Thymus (tissue), 11 donors: ENCODE measurements at regions not wholly inside any gene's neighbourhood (a gene's known extent, or its start where the extent isn't known, plus 50 kb on each side); places are given as distances from the start of the nearest gene placed in this dataset.

ENCODE experiments used
- DNase-seq, 9 donors: peaks; one replicate each; pipeline ENCODE4 v3.0.0-alpha.2; 2013; ENCODE audit warnings: low spot score in 9 of 9, low read depth in 6 of 9, missing footprints in 1 of 9
- H3K27ac ChIP-seq, 2 donors: one replicate each; pipeline ENCODE4 v1.5.1; 2013; ENCODE audit warnings: control low read depth in 1 of 2, low read depth in 1 of 2, low read length in 1 of 2, mild to moderate bottlenecking in 1 of 2, moderate library complexity in 1 of 2
- H3K27me3 ChIP-seq, 2 donors: one replicate each; pipeline ENCODE4 v1.5.1; 2013; ENCODE audit warnings: low read length in 1 of 2; ENCODE audit not compliant: control insufficient read depth in 2 of 2, insufficient read depth in 1 of 2
- H3K36me3 ChIP-seq, 2 donors: one replicate each; pipeline ENCODE4 v1.5.1; 2013; ENCODE audit warnings: low read length in 1 of 2, mild to moderate bottlenecking in 1 of 2, moderate library complexity in 1 of 2; ENCODE audit not compliant: control insufficient read depth in 2 of 2, insufficient read depth in 2 of 2
- H3K4me1 ChIP-seq, 2 donors: one replicate each; pipeline ENCODE4 v1.5.1; 2013; ENCODE audit warnings: low read length in 2 of 2; ENCODE audit not compliant: control insufficient read depth in 2 of 2, insufficient read depth in 2 of 2
- H3K4me3 ChIP-seq, 2 donors: one replicate each; pipeline ENCODE4 v1.5.1; 2013; ENCODE audit warnings: low read length in 2 of 2, control low read depth in 1 of 2, mild to moderate bottlenecking in 1 of 2
- H3K9me3 ChIP-seq, 2 donors: one replicate each; pipeline ENCODE4 v1.5.1; 2013; ENCODE audit warnings: low read length in 1 of 2, mild to moderate bottlenecking in 1 of 2; ENCODE audit not compliant: control insufficient read depth in 2 of 2, insufficient read depth in 1 of 2
- WGBS: extraction: QIAGEN DNeasy Blood & Tissue Kit; methylation state at CpG from one replicate; pipeline ENCODE4 v1.1.7; 2013; 5-methylcytosine and 5-hydroxymethylcytosine counted together
- donor health status: healthy.

GRCh38 chr18:76580288-76580962 is 85.4 kb upstream of the ZNF516 start:
- Histone ChIP-seq H3K9me3 (peaks cover 0 to 4% of the 10 kb centered on the region in 2 donors), H3K27ac (no peak overlapping the region), H3K36me3 (no peaks in the 10 kb centered on the region), H3K4me1 (peaks cover 0 to 4% of the 10 kb centered on the region in 2 donors), H3K4me3 (no peak overlapping the region), H3K27me3 (peaks cover 2 to 28% of the 10 kb centered on the region in 2 donors)
- 94% methylated on average over 17 of the region's 17 CpGs for WGBS
- no peak for DNase-seq

GRCh38 chr18:76579301-76579695 is 84.3 kb upstream of the ZNF516 start:
- WGBS = 92% methylated on average over 17 of the region's 17 CpGs

GRCh38 chr18:76578571-76579300 is 83.7 kb upstream of the ZNF516 start:
- no peak overlapping the region for H3K27ac ChIP-seq
- WGBS = 24% methylated on average over 39 of the region's 39 CpGs

More at GRCh38 chr18:76579301-76579695, 84.3 kb upstream of the ZNF516 start:
- DNase-seq = no peak
- Histone ChIP-seq H3K27ac (no peak overlapping the region), H3K9me3 (peaks cover 0 to 4% of the 10 kb centered on the region in 2 donors), H3K4me3 (no peak overlapping the region), H3K36me3 (no peaks in the 10 kb centered on the region), H3K27me3 (peaks cover 0 to 28% of the 10 kb centered on the region in 2 donors), H3K4me1 (peaks cover 0 to 4% of the 10 kb centered on the region in 2 donors)

GRCh38 chr18:76573325-76574025 is 78.4 kb upstream of the ZNF516 start:
- peaks cover 0 to 2% of the 10 kb centered on the region in 2 donors for H3K4me1 ChIP-seq
- no peak overlapping the region for H3K27ac ChIP-seq
- H3K27me3 ChIP-seq = peaks cover 0 to 6% of the 10 kb centered on the region in 2 donors
- no peaks in the 10 kb centered on the region for H3K36me3 ChIP-seq
- H3K4me3 ChIP-seq = no peak overlapping the region
- no peaks in the 10 kb centered on the region for H3K9me3 ChIP-seq
- DNase-seq = no peak
- WGBS = 95% methylated on average over 4 of the region's 4 CpGs

More at GRCh38 chr18:76578571-76579300, 83.7 kb upstream of the ZNF516 start:
- Histone ChIP-seq H3K36me3 (no peaks in the 10 kb centered on the region), H3K9me3 (peaks cover 0 to 4% of the 10 kb centered on the region in 2 donors), H3K27me3 (peaks cover 0 to 28% of the 10 kb centered on the region in 2 donors), H3K4me3 (no peak overlapping the region), H3K4me1 (peaks cover 0 to 4% of the 10 kb centered on the region in 2 donors)
- no peak for DNase-seq

- H3K36me3 ChIP-seq = no peaks in the 10 kb centered on the region
- no peaks in the 10 kb centered on the region for H3K9me3 ChIP-seq
- no peak for DNase-seq
- H3K4me3 ChIP-seq = no peak overlapping the region
- no peaks in the 10 kb centered on the region for H3K4me1 ChIP-seq
- WGBS = 90% methylated on average over 12 of the region's 12 CpGs
- no peaks in the 10 kb centered on the region for H3K27me3 ChIP-seq
- H3K27ac ChIP-seq = no peak overlapping the region
Measured at GRCh38 chr18:76572518-76573247, 77.6 kb upstream of the ZNF516 start.

GRCh38 chr18:76571689-76572088 is 76.6 kb upstream of the ZNF516 start:
- Histone ChIP-seq H3K27ac (no peak overlapping the region), H3K9me3 (no peaks in the 10 kb centered on the region), H3K4me1 (no peaks in the 10 kb centered on the region), H3K4me3 (no peak overlapping the region), H3K36me3 (no peaks in the 10 kb centered on the region), H3K27me3 (no peaks in the 10 kb centered on the region)
- WGBS = 88% methylated on average over 3 of the region's 3 CpGs
- DNase-seq = no peak

GRCh38 chr18:76570856-76571255 is 75.8 kb upstream of the ZNF516 start:
- Histone ChIP-seq H3K4me3 (no peak overlapping the region), H3K27me3 (no peaks in the 10 kb centered on the region), H3K36me3 (no peaks in the 10 kb centered on the region), H3K4me1 (no peaks in the 10 kb centered on the region), H3K27ac (no peak overlapping the region), H3K9me3 (no peaks in the 10 kb centered on the region)
- WGBS = 97% methylated on average over 3 of the region's 3 CpGs
- no peak for DNase-seq

- Histone ChIP-seq H3K4me3 (no peak overlapping the region), H3K27ac (no peak overlapping the region), H3K27me3 (peaks cover 0 to 2% of the 10 kb centered on the region in 2 donors), H3K4me1 (no peaks in the 10 kb centered on the region), H3K9me3 (no peaks in the 10 kb centered on the region), H3K36me3 (no peaks in the 10 kb centered on the region)
- no peak for DNase-seq
- WGBS = 93% methylated on average over 15 of the region's 15 CpGs
Measured at GRCh38 chr18:76569644-76570419, 74.8 kb upstream of the ZNF516 start.
